Middle frontal gyrus (tissue), 1 donor: ENCODE measurements at regions not wholly inside any gene's neighbourhood (a gene's known extent, or its start where the extent isn't known, plus 50 kb on each side); places are given as distances from the start of the nearest gene placed in this dataset.
"Not testable (repeated sequence)": the region's sequence is repeated elsewhere in the genome, so short reads cannot be mapped to it uniquely, and the experiment has no call there.

Experiments used
- DNase-seq: peaks from one replicate; pipeline ENCODE4 v3.0.0-alpha.2; 2015; ENCODE audit warnings: low spot score; ENCODE audit errors: extremely low spot score

DNA sequence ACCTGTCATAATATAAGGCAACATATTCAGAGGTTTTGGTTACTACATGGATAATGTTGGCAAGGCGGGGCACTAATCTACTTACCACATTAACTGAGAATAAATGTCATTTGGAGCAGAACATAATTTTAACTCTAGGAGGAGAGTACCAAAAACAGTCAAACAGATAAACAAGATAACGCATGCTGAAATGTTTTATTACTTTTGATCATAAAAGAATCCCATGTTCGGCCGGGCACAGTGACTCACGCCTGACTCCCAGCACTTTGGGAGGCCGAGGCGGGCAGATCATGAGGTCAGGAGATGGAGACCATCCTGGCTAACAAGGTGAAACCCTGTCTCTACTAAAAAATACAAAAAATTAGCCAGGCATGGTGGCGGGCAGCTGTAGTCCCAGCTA, 173.8 kb upstream of the NUDT12 start:
- not testable (repeated sequence) for DNase-seq

DNA sequence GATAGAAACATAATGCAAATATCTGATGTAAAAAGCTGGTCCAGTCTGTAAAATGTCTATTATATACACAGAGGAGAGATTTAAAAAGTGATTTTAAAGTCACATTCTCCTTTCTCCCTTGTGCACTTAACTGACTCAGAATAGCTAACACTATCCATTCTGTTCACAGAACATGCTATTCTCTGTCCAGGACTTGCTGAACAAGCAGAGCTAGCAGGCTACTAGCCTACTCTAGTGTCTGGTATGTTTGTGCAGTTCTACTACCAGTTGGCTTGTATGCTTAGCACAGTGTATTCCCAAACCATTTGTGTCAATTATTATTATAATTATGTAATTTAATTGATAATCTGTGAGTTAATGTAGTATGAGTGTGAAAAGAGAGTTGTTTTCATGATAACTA, 161.7 kb upstream of the NUDT12 start:
- DNase-seq: no peak

DNA sequence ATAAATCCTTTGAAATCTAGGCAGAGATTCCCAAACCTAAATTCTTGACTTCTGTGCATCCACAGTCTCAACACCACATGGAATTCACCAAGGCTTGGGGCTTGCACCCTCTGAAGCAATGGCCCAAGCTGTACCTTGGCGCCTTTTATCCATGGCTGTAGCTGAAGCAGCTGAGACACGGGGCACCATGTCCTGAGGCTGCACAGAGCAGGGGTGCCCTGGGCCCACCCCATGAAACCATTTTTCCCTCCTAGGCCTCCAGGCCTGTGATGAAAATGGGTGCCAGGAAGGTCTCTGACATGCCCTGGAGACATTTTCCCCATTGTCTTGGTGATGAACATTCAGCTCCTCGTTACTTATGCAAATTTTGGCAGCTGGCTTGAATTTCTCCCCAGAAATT, 158.6 kb upstream of the NUDT12 start:
- no peak for DNase-seq

DNA sequence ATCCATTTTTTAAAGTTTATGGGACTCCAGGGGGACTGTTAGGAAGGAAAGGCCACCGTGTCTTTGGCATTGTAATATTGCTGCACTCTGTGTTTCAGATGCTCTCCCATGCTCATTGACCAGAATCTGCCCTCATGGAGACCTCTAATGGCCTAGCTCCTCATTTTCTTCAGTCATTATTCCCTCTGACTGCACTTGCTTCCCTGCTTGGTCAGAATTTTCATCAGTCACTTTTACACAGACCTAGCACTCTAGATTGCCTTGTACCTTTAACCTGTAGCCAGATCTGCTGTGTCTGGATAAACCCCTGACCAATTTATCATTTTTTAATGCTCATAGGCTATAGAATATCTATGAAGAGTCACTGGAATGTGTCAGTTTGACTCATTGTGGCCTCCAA, 155.5 kb upstream of the NUDT12 start:
- DNase-seq: no peak

DNA sequence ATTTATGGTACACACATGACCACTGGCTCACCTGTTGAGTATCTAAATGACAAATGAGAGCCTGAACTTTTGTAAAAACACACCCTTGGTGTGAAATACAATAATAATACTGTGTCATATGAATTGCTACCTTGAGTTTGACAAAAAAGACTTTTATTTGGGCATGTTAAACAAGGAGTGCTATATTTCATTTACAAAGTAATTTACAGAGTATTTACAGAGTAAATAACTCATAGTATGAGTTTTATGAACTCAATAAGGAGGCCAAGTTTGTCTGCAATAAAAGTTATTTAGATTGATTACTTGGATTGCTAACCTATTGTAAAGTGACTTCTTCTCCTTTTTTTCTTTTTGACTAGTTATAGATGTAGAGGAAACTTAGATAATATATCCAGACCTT, 146.0 kb upstream of the NUDT12 start:
- DNase-seq: no peak

DNA sequence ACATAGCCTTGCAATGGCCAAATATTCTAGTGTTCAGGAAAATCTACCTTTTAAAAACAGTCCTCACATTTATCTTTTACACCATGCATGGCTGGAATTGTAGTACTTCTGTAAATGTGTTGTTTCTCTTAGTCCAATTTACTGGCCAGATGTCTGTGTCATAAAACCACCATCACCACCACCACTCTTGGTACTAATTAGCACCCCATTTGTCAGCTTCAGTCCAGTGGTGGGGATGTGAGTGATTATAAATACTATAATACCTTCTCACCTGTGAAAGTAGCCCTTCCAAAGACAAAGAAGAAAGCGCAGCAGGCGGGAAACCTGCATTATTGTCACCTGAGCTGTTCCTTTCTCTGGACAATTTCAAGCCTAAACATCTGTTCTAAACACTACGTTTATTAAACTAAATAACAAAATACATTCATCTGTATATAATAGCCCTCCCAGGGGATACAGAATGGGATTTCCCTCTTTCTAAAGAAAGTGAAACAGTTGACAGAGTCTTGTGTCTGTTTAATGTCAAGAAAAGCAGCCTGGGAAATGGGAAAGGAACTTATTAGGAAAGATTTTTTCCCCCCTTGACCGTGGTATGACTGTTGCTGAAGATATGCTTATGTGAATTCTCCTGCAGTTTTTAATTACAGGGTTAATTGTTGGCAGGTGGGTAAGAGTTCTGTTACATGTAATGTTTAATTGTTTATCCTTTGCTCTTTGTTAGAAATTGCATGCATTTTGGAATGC, 144.5 kb upstream of the NUDT12 start:
- no peak for DNase-seq

DNA sequence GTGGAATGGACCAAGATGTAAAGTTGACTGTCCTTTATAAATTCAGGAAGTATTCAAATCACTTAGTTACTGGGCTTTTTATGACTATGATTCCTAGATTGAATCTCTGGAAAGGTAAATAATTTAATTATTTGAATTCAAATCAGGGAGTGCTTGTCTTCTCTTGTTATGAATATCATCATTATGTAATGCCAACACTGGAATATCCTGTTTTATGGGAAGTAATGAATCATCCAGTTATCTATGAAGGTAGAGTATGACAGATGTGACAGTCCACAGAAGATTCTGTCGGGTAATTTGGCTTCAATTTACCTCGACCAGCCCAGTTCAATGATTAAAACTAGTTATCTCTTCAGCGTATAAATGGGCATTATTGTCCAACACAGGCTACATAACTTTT, 141.0 kb upstream of the NUDT12 start:
- DNase-seq: no peak

DNA sequence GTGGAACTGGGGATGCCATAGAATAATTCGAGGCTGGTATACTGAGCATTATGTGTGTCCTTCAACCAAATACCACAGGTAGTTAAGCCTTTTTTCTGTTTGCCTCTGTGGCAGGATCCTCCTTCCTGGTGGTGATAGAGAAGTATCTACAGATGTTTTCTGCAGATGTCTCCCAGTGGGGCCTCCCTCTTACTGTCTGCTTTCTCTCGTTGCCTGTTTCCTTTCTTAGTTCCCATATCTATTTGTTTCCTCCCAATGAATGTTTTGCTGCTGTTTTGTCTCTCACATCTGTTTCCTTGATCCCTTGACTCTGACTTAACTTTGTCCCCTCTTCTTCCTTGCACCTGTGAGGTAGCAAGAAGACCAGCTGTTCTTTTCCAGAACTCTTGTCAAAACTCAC, 130.9 kb upstream of the NUDT12 start:
- no peak for DNase-seq

DNA sequence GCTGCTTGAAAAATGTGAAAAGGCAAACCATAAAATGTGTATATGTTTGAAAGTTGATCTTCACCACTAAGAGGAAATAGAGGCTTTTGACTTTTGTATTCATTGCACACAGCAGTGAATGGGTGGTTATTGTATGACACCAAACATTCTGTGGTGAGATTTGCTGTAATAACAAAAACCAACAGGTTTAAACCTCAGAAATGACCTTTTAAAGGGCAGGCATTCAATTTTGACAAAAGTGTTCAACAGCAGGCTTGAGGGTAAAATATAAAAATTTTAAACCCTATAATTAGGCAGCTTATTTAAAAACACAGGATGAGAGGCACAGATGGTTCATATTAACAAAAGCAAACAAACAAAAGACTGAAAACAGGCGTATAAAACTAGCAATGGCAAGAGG, 128.1 kb upstream of the NUDT12 start:
- DNase-seq: no peak

DNA sequence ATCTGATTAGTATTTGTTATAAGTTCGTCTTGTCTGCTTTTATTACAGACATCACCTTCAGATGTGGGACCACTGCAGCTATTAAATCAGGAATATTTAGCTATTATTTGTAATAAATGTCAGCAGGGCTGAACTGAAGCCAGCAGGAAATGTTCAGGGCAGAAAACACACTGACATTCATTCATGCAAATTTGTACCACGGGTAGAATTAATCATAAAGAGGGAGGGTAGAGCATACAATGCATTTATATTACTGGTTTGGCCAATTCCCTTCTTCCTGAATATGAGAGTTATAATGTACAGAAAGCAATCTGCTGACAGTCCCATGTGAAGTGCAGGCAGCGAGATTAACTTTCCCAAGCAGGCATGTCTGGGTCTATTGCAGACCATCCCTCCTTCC, 117.3 kb upstream of the NUDT12 start:
- DNase-seq: no peak

DNA sequence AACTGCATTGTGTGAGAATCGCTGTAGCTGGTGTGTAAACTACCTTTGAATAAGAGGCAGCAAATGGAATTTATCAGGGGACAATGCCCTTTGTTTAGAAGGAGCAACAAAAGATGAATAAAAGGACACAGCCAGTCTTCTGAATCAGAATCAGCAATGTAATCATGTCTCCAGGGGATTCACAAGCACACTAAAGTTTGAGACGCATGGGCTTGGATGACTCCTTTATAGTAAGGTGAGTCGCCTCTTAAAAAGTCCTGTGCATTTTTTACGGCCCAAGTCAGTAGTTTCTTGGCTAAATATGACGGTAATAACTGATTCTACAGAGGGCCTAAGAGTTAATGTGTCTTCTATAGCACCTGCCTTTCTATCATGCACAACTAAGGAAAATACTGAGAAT, 113.6 kb upstream of the NUDT12 start:
- DNase-seq: not testable (repeated sequence)

DNA sequence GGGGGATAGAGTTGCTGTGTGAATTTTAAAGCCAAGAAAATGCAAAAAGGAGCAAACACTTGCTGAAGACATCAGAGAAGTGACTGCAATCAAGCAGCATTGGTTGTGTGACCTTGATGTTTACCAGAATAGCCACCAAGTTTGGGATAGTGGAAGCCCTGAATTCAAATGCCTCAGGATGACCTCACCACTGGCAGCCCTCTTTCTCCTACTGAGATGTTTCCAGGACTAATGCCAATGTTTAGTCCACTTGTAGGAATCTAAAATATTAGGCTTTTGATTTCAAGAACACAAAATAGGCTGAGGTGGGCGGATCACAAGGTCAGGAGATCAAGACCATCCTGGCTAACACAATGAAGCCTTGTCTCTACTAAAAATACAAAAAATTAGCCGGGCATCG, 112.2 kb upstream of the NUDT12 start:
- DNase-seq: no peak

DNA sequence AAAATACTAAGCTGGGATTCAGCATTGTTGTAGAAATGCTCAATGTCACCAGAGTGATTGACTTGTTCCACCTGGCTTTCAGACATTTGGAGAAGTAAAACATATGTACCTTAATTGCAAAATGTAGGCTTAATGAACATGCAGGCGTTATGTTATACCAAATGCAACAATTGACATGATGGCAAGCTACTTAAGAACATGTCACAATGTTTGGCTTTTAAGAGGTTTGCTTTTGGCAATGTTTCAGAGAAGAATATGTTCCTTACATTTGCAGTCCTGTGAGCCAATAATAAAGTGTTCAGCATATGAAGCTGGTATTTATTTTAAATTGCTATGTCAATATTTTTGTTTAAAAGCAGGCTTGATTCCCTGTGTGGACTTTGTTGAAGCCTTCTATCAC, 111.7 kb upstream of the NUDT12 start:
- DNase-seq: no peak

DNA sequence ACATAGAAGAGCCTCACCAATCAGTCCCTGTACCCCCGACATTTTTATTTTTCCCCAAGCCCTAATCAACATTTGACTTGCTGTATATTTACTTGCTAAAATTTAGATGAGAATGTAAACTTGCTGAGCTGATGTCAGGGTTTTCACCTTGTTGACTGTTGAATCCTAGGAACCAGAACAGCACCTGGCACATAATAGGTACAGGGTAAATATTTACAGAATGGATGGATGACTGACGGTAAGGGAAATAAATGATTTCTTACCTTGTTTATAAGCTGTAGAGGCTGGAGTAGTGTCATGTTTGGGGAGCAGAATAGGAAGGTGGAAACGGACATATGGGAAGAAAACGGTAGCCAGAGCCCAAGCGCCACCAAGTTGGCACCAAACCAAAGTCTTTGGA, 107.0 kb upstream of the NUDT12 start:
- DNase-seq: no peak

DNA sequence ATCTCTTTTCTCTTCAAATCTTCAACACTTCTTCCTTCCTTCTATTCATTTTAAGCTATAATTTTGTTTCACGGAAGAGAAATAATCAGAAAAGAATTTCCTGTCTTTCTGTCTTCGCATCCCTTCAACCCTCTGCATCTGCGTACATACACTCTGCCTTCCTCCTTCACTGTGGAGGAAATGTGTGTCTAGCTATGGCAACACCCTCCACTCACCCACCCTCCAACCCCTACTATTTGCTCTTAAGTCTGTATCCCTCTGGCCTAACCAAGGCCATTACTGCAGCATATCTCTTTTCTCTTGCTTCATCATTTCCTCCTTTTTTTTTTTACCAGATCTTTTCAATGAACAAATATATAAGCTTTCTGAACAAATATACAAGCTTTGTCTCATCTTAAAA, 105.7 kb upstream of the NUDT12 start:
- DNase-seq: no peak

DNA sequence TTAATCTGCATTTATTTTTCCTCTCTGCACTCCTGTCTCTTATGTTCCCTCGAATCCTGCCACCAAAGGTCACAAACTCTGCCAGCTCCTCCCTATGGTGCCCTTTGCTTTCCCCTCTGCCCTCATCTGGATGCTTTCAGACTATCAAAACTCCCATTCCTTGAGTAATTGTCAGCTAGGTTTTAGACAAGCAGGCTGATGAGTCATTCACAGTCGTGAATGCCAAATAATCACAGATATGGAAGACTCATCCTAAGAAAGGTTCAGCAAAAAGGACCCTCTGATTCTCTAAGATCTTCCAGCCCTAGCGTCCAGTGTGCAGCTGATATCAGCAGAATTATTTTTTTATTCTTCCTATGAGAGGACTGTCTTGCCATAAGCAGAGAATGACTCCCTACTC, 104.5 kb upstream of the NUDT12 start:
- no peak for DNase-seq

DNA sequence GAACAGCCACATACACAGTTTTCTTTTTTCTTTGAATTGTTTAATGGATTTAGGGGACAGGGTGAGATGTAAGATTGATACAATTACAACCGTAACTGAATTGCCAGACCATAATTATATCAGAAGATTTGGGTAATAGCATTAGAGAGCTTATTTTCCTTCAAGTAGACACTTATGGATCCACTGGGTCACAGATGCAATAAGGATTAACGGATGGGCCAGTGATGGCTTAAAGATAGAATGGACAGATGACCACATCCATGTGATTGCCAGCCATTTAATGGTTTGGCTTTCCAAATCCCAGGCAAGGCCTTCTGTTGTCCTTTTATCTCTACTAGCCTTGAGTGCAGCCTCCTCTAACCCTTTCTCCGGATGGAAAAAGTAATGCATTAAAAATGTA, 94.7 kb upstream of the NUDT12 start:
- DNase-seq: no peak

DNA sequence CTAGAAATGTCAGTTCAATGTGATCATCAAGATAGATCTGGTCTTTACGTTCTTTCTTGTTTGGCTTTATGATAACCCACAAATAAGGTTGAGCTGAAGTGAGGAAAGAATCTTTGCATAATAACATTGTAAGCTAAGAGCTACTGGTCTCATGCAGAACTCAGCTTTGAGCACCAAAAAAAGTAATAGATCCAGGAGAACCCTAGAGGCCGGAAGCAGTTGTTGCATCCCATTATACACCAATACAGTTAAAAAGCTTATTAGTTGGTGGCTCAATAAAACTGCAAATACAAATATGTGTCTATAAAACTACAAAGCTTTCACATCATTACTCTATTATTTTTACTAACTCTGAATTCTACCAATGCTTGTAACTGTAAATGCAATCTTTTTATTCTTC, 85.5 kb upstream of the NUDT12 start:
- no peak for DNase-seq

DNA sequence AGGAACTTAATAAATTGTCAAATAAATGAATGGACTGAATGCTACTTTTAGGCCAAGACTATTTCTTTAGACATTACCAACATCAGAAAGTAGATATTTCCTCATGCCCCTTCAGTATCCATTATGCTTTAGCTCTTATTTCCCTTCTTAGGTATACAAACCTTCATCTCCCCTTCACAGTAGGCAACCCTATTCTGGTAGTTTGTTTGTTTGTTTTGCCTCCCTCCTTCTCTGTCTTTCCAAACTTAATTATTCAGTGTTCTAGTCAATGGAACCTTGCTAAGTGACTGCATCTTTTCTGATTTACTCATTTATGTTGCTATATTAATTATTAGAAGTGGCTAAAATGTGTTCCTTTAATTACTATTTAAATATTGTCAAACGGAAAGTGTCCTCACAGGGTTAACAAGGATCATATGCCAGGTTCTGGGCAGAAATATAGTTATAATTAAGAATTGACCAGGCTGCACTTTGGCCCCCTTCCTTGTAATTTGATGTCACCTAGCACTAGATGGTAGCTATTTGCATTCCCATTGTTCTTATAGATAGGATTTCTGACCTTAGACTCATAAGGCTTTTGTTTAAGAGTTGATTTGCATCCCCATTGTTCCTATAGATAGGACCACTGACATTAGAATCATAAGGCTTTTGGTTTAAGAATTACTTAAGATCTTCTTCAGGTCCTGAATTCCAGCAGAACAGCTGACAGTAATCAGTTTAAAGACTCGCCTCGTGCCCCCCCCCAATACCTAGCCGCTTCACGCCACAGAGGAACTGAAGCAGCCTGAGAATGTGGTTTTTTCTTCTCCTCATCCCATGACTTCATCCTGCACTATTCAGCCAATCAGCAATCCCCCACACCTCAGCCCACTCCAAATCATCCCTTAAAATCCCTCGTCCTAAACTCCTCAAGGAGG, 84.4 kb upstream of the NUDT12 start:
- DNase-seq: no peak

DNA sequence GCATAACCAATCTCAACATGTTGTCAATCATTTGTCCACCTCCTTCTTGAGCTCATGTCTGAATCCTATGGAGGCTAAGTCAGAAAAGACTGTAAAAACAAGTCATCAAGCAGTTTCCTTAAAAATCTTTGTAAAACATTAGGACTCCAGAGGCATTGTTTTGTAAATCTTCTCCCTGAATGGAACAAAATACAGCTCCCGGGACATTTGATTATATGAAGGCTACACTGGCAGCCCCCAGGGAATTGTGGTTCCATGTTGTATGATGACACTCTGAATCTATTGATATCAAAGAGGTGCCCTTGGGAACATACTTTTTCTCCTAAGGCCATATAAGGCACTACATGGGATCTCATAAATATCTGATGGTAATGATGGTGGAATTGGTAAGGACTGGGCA, 83.2 kb upstream of the NUDT12 start:
- no peak for DNase-seq

DNA sequence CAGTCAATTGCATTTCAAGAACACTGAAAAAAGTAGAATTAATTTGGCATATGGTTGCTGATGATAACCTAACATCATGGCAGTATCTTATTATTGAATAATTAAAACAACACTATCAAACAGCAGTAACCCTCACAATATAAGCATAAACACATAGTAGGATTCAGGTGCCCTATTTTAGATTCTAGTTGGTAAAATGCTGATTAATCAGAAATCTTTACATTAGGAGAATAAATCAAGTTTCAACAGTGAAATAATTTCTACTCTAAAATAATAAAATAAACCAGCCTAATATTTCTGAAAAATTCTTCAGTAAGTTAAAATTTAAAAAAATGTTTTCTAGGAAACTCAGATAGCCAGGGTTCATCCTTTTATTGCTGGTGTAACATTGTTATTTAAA, 76.4 kb upstream of the NUDT12 start:
- no peak for DNase-seq

DNA sequence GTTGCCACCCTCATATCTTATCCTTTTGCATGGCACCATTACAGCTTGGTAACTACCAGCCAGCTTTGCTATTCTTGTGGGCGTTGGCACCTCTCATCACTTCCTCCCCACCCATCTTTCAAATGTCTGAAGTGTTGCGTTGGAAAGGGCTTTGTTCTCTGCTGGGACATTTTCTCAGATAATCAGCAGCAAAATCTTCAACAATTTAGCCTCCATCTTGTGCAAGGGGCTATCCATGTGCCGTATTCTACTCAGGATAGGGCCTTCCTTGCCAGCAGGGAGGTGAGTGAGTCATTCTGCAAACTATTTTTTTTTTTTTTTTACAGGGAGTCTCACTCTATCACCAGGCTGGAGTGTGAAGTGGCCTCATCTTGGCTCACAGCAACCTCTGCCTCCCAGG, 62.1 kb upstream of the NUDT12 start:
- DNase-seq: no peak

DNA sequence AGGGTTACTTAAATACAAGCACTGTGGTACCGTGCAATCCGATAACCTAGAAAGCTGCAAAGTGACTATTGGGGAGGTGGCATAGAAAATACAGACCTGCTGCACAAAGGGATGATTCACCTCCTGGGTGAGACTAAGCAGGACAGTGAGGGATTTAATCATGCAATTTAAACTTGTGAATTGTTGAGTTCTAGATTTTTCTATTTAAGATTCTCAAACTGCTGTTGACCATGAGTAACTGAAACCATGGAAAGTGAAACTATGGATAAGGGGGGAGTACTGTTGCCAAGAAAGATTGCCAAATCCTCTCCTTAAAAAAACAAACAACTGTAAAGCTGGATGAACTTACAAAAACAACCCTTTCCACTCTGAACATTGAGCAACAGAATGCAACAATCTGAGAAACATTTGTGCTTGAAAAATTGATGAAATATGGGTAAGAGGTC, 61.5 kb upstream of the NUDT12 start:
- no peak for DNase-seq
